Nephron progenitor cell (in vitro differentiated cells): ENCODE measurements at regions not wholly inside any gene's neighbourhood (a gene's known extent, or its start where the extent isn't known, plus 50 kb on each side); places are given as distances from the start of the nearest gene placed in this dataset.

ENCODE experiments used
- DNase-seq: peaks from one replicate; pipeline ENCODE4 v3.0.0; 2021
- H3K27ac Mint-ChIP-seq: 2 replicates; pipeline ENCODE4 v1.8.0; 2021; ENCODE audit warnings: mild to moderate bottlenecking, moderate library complexity, mixed read lengths
- H3K27me3 Mint-ChIP-seq: 2 replicates; pipeline ENCODE4 v1.8.0; 2021; ENCODE audit warnings: mild to moderate bottlenecking, low read depth, mixed read lengths; ENCODE audit not compliant: poor library complexity
- H3K36me3 Mint-ChIP-seq: 2 replicates; pipeline ENCODE4 v1.8.0; 2021; ENCODE audit warnings: low read depth, mixed read lengths
- H3K4me1 Mint-ChIP-seq: 2 replicates; pipeline ENCODE4 v1.8.0; 2021; ENCODE audit warnings: mixed read lengths
- H3K4me3 Mint-ChIP-seq: 2 replicates; pipeline ENCODE4 v1.8.0; 2021; ENCODE audit warnings: mild to moderate bottlenecking, moderate library complexity, mixed read lengths
- H3K9me3 Mint-ChIP-seq: 2 replicates; pipeline ENCODE4 v1.8.0; 2021; ENCODE audit warnings: mild to moderate bottlenecking, moderate library complexity, mixed read lengths
- CTCF ChIP-seq: fragments of 200-600 bp; sonication (generic); IDR thresholded peaks from 2 replicates; pipeline ENCODE4 v1.5.0; 2021; ENCODE audit warnings: antibody characterized with exemption

- no peak overlapping the region for H3K4me3 Mint-ChIP-seq
- peaks cover 41% of the 10 kb centered on the region for H3K4me1 Mint-ChIP-seq
- peaks cover 70% of the 10 kb centered on the region for H3K36me3 Mint-ChIP-seq
- no peaks in the 10 kb centered on the region for H3K27me3 Mint-ChIP-seq
- no peak for DNase-seq
- H3K9me3 Mint-ChIP-seq = no peaks in the 10 kb centered on the region
- no peak for TF ChIP-seq CTCF
- H3K27ac Mint-ChIP-seq = peak overlapping the region; percentile 27
Measured at GRCh38 chr19:46920362-46920761, 59.6 kb downstream of the ARHGAP35 start.

GRCh38 chr19:46921071-46921470 is 60.3 kb downstream of the ARHGAP35 start:
- no peak for DNase-seq
- peaks cover 70% of the 10 kb centered on the region for H3K36me3 Mint-ChIP-seq
- H3K4me3 Mint-ChIP-seq = no peak overlapping the region
- peaks cover 44% of the 10 kb centered on the region for H3K4me1 Mint-ChIP-seq
- TF ChIP-seq CTCF = no peak
- no peak overlapping the region for H3K27ac Mint-ChIP-seq
- no peaks in the 10 kb centered on the region for H3K9me3 Mint-ChIP-seq
- no peaks in the 10 kb centered on the region for H3K27me3 Mint-ChIP-seq

- no peak for DNase-seq
- no peak overlapping the region for H3K4me3 Mint-ChIP-seq
- peaks cover 58% of the 10 kb centered on the region for H3K36me3 Mint-ChIP-seq
- H3K27me3 Mint-ChIP-seq = no peaks in the 10 kb centered on the region
- no peak overlapping the region for H3K27ac Mint-ChIP-seq
- H3K9me3 Mint-ChIP-seq = no peaks in the 10 kb centered on the region
- no peak for TF ChIP-seq CTCF
- peaks cover 47% of the 10 kb centered on the region for H3K4me1 Mint-ChIP-seq
Measured at GRCh38 chr19:46922465-46922864, 61.7 kb downstream of the ARHGAP35 start.

GRCh38 chr19:46924874-46925547 is 64.2 kb downstream of the ARHGAP35 start:
- DNase-seq = no peak
- H3K4me3 Mint-ChIP-seq = no peak overlapping the region
- no peaks in the 10 kb centered on the region for H3K9me3 Mint-ChIP-seq
- TF ChIP-seq CTCF = no peak
- peaks cover 50% of the 10 kb centered on the region for H3K4me1 Mint-ChIP-seq
- peak overlapping the region; percentile 38 for H3K27ac Mint-ChIP-seq
- no peaks in the 10 kb centered on the region for H3K27me3 Mint-ChIP-seq
- H3K36me3 Mint-ChIP-seq = peaks cover 37% of the 10 kb centered on the region

GRCh38 chr19:46925548-46925950 is 64.8 kb downstream of the ARHGAP35 start:
- H3K27me3 Mint-ChIP-seq = no peaks in the 10 kb centered on the region
- H3K4me3 Mint-ChIP-seq = no peak overlapping the region
- no peaks in the 10 kb centered on the region for H3K9me3 Mint-ChIP-seq
- DNase-seq = no peak
- peaks cover 32% of the 10 kb centered on the region for H3K36me3 Mint-ChIP-seq
- peaks cover 50% of the 10 kb centered on the region for H3K4me1 Mint-ChIP-seq
- H3K27ac Mint-ChIP-seq = peak overlapping the region; percentile 28
- TF ChIP-seq CTCF = no peak
